RWPE1 (cell line): ENCODE measurements at regions not wholly inside any gene's neighbourhood (a gene's known extent, or its start where the extent isn't known, plus 50 kb on each side); places are given as distances from the start of the nearest gene placed in this dataset.
"Not testable (repeated sequence)": the region's sequence is repeated elsewhere in the genome, so short reads cannot be mapped to it uniquely, and the experiment has no call there.

Experiments
- CTCF ChIA-PET: fragments of 350-600 bp; sonication (Branson Sonifier 250); formaldehyde crosslinking; extraction: SDS; loops from one replicate; lab custom pipeline; 2021; lab: Yijun Ruan, JAX
- POLR2A ChIA-PET: fragments of 400-600 bp; formaldehyde crosslinking; extraction: SDS; loops from one replicate; lab custom pipeline; 2020; ENCODE audit warnings: antibody characterized with exemption; ENCODE audit not compliant: low non-redundant PET; lab: Yijun Ruan, JAX
- DNase-seq: peaks from one replicate; pipeline ENCODE4 v3.0.0; 2012; ENCODE audit warnings: low spot score
- H3K27ac ChIP-seq: fragments of 450-650 bp; 2 replicates; pipeline ENCODE4 v1.5.1; 2017
- CTCF ChIP-seq: fragments of 450-650 bp; conservative IDR thresholded peaks from 2 replicates; pipeline ENCODE4 v1.5.1; 2017; ENCODE audit warnings: low read depth, mild to moderate bottlenecking

- DNase-seq, H3K27ac ChIP-seq, CTCF ChIA-PET, POLR2A ChIA-PET: not testable (repeated sequence)
Observed at GRCh38 chr6:142016666-142017065, 116.1 kb upstream of the GJE1 start.

GRCh38 chr6:142015463-142015862, 117.3 kb upstream of the GJE1 start:
- CTCF ChIA-PET, DNase-seq, POLR2A ChIA-PET: not testable (repeated sequence)
- peak overlapping the region; percentile 51; the same call in 1 of the 2 replicates for H3K27ac ChIP-seq

- no peak for TF ChIP-seq CTCF
- CTCF ChIA-PET = interaction anchor here (0.7 kb wide), 1 partner anchor 1927 kb away, joined by 3 read pairs; no protein-coding TSS in a partner anchor
- H3K27ac ChIP-seq = no peak overlapping the region
- no peak for DNase-seq
- POLR2A ChIA-PET = no interaction called here
Observed at GRCh38 chr6:142015011-142015410, 117.7 kb upstream of the GJE1 start.

- DNase-seq = peak; percentile 66
- no peak overlapping the region for H3K27ac ChIP-seq
- no peak for TF ChIP-seq CTCF
- ChIA-PET CTCF (interaction anchor here (0.7 kb wide), 1 partner anchor 1927 kb away, joined by 3 read pairs; no protein-coding TSS in a partner anchor), POLR2A (no interaction called here)
Observed at GRCh38 chr6:142014515-142014914, 118.2 kb upstream of the GJE1 start.

GRCh38 chr6:142013875-142014495, 118.7 kb upstream of the GJE1 start:
- POLR2A ChIA-PET = no interaction called here
- H3K27ac ChIP-seq = no peak overlapping the region
- CTCF ChIA-PET = no interaction called here
- DNase-seq = no peak
- no peak for TF ChIP-seq CTCF

GRCh38 chr6:142013287-142013686, 119.4 kb upstream of the GJE1 start:
- ChIA-PET POLR2A (interaction anchor here (0.6 to 0.7 kb wide), 2 partner anchors 525 to 747 kb away, joined by 3 to 4 read pairs; no protein-coding TSS in a partner anchor), CTCF (interaction anchor here (0.8 kb wide), 1 partner anchor 10 kb away, joined by 5 read pairs; no protein-coding TSS in a partner anchor)
- no peak overlapping the region for H3K27ac ChIP-seq
- TF ChIP-seq CTCF = no peak
- DNase-seq = peak; percentile 78

- TF ChIP-seq CTCF = no peak
- DNase-seq = no peak
- ChIA-PET CTCF (interaction anchor here (1.0 kb wide), 1 partner anchor 145 kb away, joined by 3 read pairs; no protein-coding TSS in a partner anchor), POLR2A (no interaction called here)
- no peak overlapping the region for H3K27ac ChIP-seq
Observed at GRCh38 chr6:142011775-142012174, 121.0 kb upstream of the GJE1 start.
